ENCODE measurements at regions not wholly inside any gene's neighbourhood (a gene's known extent, or its start where the extent isn't known, plus 50 kb on each side); places are given as distances from the start of the nearest gene placed in this dataset.
"Not testable (repeated sequence)": the region's sequence is repeated elsewhere in the genome, so short reads cannot be mapped to it uniquely, and the experiment has no call there.

DNA sequence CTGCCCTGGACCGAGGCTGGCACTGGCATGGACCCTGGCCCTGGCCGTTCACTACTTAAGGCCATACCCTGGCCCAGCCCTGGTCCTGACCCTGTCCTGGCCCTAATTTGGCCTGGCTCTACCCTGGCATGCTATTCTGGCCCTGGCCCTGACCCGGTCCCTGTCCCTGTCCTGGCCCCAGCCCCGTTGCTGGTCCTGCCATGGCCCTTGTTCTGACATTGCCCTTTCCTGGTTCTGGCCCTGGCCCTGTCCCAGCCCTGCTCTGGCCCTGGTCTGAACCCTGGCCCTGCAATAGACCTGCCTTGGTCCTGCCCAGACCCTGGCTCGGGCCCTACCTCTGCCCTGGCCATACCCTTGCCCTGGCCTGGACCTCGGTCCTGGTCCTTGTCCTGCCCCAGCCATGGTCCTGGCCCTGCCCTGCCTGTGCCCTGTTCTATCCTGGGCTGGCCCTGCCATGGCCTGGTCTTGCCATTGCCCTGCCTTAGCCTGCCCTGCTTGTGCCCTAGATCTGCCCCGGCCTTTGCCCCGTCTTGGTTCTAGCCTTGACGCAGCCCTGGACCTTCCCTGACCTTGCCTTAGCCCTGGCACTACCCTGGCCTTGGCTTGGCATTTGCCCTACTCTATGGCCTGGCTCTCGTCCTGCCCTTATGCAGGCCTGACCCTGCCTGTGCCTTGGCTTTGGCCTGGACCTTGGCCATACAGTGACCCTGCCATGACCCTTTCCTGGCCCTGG, 237.2 kb downstream of the GOLGA6L6 start:
- H3K36me3 Mint-ChIP-seq; H3K4me1 ChIP-seq (ENCODE audit: control insufficient read depth in 1 of 2, insufficient read depth in 2 of 2, low read length in 2 of 2); H3K4me3 ChIP-seq (replicated peaks in 1 of 3; ENCODE audit: low read depth in 2 of 3, low read length in 3 of 3); intact Hi-C loops (cut with micrococcal nuclease); H4K20me1 ChIP-seq (ENCODE audit: insufficient read depth, low read length); H2AFZ ChIP-seq (ENCODE audit: insufficient read depth, low read depth, low read length, poor library complexity, severe bottlenecking); H3K27me3 ChIP-seq (ENCODE audit: control insufficient read depth in 2 of 2, insufficient read depth in 2 of 2, low read length in 2 of 2); H3K36me3 ChIP-seq (replicated peaks in 1 of 2; ENCODE audit: control insufficient read depth in 1 of 2, insufficient read depth in 2 of 2, low read length in 2 of 2); H3K27ac ChIP-seq (ENCODE audit: low read depth in 1 of 2, low read length in 2 of 2); H3K79me2 ChIP-seq (ENCODE audit: insufficient read depth, low read length); H3K9ac ChIP-seq (ENCODE audit: insufficient read depth, low read length, poor library complexity, severe bottlenecking); DNase-seq; H3K4me2 ChIP-seq (replicated peaks; ENCODE audit: extremely low read depth, low read length, poor library complexity, severe bottlenecking); H3K27ac Mint-ChIP-seq; H3K4me1 Mint-ChIP-seq; H3K4me3 Mint-ChIP-seq; H3K27me3 Mint-ChIP-seq (ENCODE audit: low read depth in 3 of 3): not testable (repeated sequence)
- H3K9me3 ChIP-seq (replicated peaks in 1 of 2; ENCODE audit: control insufficient read depth in 1 of 2, insufficient read depth in 1 of 2, low read length in 2 of 2): peaks cover 45 to 62% of the 10 kb centered on the region in 2 donors
- WGBS (ENCODE audit: insufficient coverage): 86% methylated on average over 10 of the region's 10 CpGs
- H3K9me3 Mint-ChIP-seq: peaks cover 34 to 60% (median 46%) of the 10 kb centered on the region in 7 donors

DNA sequence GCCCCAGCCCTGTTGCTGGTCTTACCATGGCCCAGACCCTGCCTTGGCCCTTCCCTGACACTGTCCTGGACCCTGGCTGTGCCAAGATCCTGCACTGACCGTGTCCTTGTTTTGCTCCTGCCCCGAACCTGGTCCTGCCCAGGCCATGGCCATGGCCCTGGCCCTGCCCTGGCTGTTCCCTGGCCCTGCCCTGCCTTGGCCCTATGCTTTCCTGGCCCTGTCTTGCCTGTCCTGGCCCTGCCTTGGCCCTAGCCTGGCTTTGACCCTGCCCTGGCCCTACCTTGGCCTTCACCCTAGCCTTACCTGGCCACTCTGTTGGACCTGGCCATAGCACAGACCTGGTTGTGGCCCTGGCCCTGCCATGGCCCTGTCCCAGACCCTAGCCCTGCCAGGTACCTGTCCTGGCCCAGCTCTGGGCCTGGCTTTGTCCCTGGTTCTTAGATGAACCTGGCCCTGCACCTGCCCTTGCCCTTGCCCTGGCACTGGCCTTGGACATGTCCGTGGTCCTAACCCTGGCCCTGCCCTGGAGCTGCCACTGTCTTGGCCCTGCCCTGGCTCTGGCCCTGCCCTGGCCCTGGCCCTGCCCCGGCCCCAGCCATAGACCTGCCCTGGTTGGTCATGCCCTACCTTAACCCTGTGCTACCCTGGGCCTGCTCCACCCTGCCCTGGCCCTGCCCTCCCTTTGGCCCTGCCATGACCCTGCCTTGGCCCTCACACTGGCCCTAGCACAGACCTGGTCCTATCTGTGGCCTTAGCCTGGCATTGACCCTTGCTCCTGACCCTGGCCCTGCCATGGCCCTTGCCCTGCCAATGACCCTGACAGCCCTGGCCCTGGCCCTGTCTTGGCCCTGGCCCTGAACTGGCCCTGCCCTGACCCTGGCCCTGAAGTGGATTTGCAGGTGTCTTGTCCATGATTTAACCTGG, 238.1 kb downstream of the GOLGA6L6 start:
- H3K36me3 Mint-ChIP-seq; H3K4me1 ChIP-seq (ENCODE audit: control insufficient read depth in 1 of 2, insufficient read depth in 2 of 2, low read length in 2 of 2); H3K4me1 Mint-ChIP-seq; intact Hi-C loops (cut with micrococcal nuclease); H3K27ac ChIP-seq (ENCODE audit: low read depth in 1 of 2, low read length in 2 of 2); H3K27me3 ChIP-seq (ENCODE audit: control insufficient read depth in 2 of 2, insufficient read depth in 2 of 2, low read length in 2 of 2); DNase-seq; H2AFZ ChIP-seq (ENCODE audit: insufficient read depth, low read depth, low read length, poor library complexity, severe bottlenecking); H3K27me3 Mint-ChIP-seq (ENCODE audit: low read depth in 3 of 3); H3K79me2 ChIP-seq (ENCODE audit: insufficient read depth, low read length); H3K9ac ChIP-seq (ENCODE audit: insufficient read depth, low read length, poor library complexity, severe bottlenecking); H3K27ac Mint-ChIP-seq; H3K4me3 ChIP-seq (replicated peaks in 1 of 3; ENCODE audit: low read depth in 2 of 3, low read length in 3 of 3); H3K36me3 ChIP-seq (replicated peaks in 1 of 2; ENCODE audit: control insufficient read depth in 1 of 2, insufficient read depth in 2 of 2, low read length in 2 of 2); H3K4me3 Mint-ChIP-seq; H4K20me1 ChIP-seq (ENCODE audit: insufficient read depth, low read length); H3K4me2 ChIP-seq (replicated peaks; ENCODE audit: extremely low read depth, low read length, poor library complexity, severe bottlenecking): not testable (repeated sequence)
- peaks cover 45 to 62% of the 10 kb centered on the region in 2 donors for H3K9me3 ChIP-seq (replicated peaks in 1 of 2; ENCODE audit: control insufficient read depth in 1 of 2, insufficient read depth in 1 of 2, low read length in 2 of 2)
- WGBS (ENCODE audit: insufficient coverage): 82% methylated on average over 4 of the region's 4 CpGs
- peaks cover 34 to 62% (median 46%) of the 10 kb centered on the region in 7 donors for H3K9me3 Mint-ChIP-seq

DNA sequence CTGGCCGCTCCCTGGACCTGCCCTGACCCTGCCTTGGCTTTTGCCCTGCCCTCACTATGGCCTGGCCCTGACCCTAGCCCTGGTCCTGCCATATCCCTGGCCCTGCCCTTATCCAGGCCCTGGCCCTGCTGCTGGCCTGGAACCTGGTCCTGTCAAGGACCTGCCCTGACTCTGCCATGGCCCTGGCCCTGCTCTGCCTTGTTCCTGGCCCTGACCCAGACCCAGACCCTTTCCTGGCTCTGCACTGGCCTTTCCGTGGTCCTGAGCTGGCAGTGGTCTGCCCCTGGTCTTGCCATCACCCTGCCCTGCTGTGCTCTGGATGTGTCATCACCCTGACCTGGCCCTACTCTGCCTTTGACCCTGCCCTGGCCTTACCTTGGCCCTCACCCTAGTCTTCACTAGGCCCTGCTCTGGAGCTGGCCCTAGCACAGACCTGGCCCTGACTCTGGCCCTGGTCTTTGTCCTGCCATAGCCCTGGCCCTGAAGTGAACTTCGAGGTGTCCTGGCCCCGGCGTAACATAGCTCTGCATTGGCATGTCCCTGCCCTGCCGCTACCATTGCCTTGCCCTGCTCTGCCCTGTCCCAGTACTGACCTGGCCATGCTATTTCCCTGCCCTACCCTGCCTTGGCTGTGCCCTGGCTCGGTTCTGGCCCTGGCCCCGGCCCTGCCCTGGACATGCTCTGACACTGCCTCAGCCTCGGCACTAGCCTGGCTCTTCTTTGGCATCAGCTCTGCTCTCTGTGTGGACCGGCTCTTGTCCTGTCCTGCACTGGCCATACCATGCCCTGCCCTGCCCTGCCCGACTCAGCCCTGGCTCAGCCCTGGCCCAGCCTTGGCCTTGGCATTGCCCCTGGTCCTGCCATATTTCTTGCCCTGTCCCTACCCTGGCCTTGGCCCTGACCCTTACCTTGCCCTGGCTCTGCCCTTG, 239.2 kb downstream of the GOLGA6L6 start:
- H3K27ac ChIP-seq (ENCODE audit: low read depth in 1 of 2, low read length in 2 of 2); H3K36me3 Mint-ChIP-seq; H3K9ac ChIP-seq (ENCODE audit: insufficient read depth, low read length, poor library complexity, severe bottlenecking); intact Hi-C loops (cut with micrococcal nuclease); H3K4me2 ChIP-seq (replicated peaks; ENCODE audit: extremely low read depth, low read length, poor library complexity, severe bottlenecking); H3K4me1 ChIP-seq (ENCODE audit: control insufficient read depth in 1 of 2, insufficient read depth in 2 of 2, low read length in 2 of 2); H4K20me1 ChIP-seq (ENCODE audit: insufficient read depth, low read length); H2AFZ ChIP-seq (ENCODE audit: insufficient read depth, low read depth, low read length, poor library complexity, severe bottlenecking); H3K4me3 Mint-ChIP-seq; H3K27me3 ChIP-seq (ENCODE audit: control insufficient read depth in 2 of 2, insufficient read depth in 2 of 2, low read length in 2 of 2); DNase-seq; H3K27me3 Mint-ChIP-seq (ENCODE audit: low read depth in 3 of 3); H3K4me1 Mint-ChIP-seq; H3K4me3 ChIP-seq (replicated peaks in 1 of 3; ENCODE audit: low read depth in 2 of 3, low read length in 3 of 3); H3K79me2 ChIP-seq (ENCODE audit: insufficient read depth, low read length); H3K36me3 ChIP-seq (replicated peaks in 1 of 2; ENCODE audit: control insufficient read depth in 1 of 2, insufficient read depth in 2 of 2, low read length in 2 of 2): not testable (repeated sequence)
- 83% methylated on average over 11 of the region's 11 CpGs for WGBS (ENCODE audit: insufficient coverage)
- Mint-ChIP-seq H3K27ac (peak overlapping the region in 2 of 7 donors; percentile 47 to 57), H3K9me3 (peaks cover 34 to 63% (median 46%) of the 10 kb centered on the region in 7 donors)
- peaks cover 45 to 62% of the 10 kb centered on the region in 2 donors for H3K9me3 ChIP-seq (replicated peaks in 1 of 2; ENCODE audit: control insufficient read depth in 1 of 2, insufficient read depth in 1 of 2, low read length in 2 of 2)

Measured in CD14-positive monocyte (primary cell).